A673 (cell line): ENCODE measurements at regions not wholly inside any gene's neighbourhood (a gene's known extent, or its start where the extent isn't known, plus 50 kb on each side); places are given as distances from the start of the nearest gene placed in this dataset.

Experiments
- BruUV-seq: library from RNA; stranded (reverse); fragments of 400-500 nt; replicated peaks from 2 replicates; lab custom pipeline; 2021; lab: Mats Ljungman, UMichigan
- CTCF ChIA-PET: fragments of 300-600 bp; sonication (Branson Sonifier 250); formaldehyde crosslinking; loops from one replicate; lab custom pipeline; 2022; ENCODE audit warnings: antibody characterized with exemption; lab: Charles Lee
- POLR2A ChIA-PET: fragments of 300-600 bp; sonication (Branson Sonifier 250); formaldehyde crosslinking; loops from one replicate; lab custom pipeline; 2022; ENCODE audit warnings: antibody characterized with exemption; ENCODE audit not compliant: low non-redundant PET; lab: Charles Lee
- DNase-seq: peaks from one replicate; pipeline ENCODE4 v3.0.0-alpha.2; 2015; ENCODE audit warnings: low spot score
- H3K27ac ChIP-seq: fragments of 200-600 bp; sonication (generic); 2 replicates; pipeline ENCODE4 v1.5.1; 2016; ENCODE audit warnings: mixed run types, low read depth, mild to moderate bottlenecking, mixed read lengths, antibody characterized with exemption, low read length; ENCODE audit not compliant: poor library complexity, severe bottlenecking
- H3K27me3 ChIP-seq: fragments of 200-600 bp; sonication (generic); replicated peaks from 2 replicates; pipeline ENCODE4 v1.6.1; 2017; ENCODE audit warnings: mixed run types, low read depth, mild to moderate bottlenecking, mixed read lengths, antibody characterized with exemption, low read length; ENCODE audit not compliant: insufficient read depth, poor library complexity
- H3K36me3 ChIP-seq: fragments of 200-600 bp; sonication (generic); 2 replicates; pipeline ENCODE4 v1.6.1; 2016; ENCODE audit warnings: mixed run types, mild to moderate bottlenecking, mixed read lengths, antibody characterized with exemption, low read length; ENCODE audit not compliant: insufficient read depth, poor library complexity, severe bottlenecking
- H3K4me1 ChIP-seq: fragments of 200-600 bp; sonication (generic); 2 replicates; pipeline ENCODE4 v1.6.1; 2017; ENCODE audit warnings: mixed run types, mild to moderate bottlenecking, mixed read lengths, antibody characterized with exemption, low read length; ENCODE audit not compliant: insufficient read depth, poor library complexity, severe bottlenecking
- H3K4me3 ChIP-seq: fragments of 200-600 bp; sonication (generic); 2 replicates; pipeline ENCODE4 v1.5.1; 2016; ENCODE audit warnings: low read depth, mixed run types, mild to moderate bottlenecking, mixed read lengths, low read length; ENCODE audit not compliant: poor library complexity, severe bottlenecking
- H3K9me3 ChIP-seq: fragments of 200-600 bp; sonication (generic); 2 replicates; pipeline ENCODE4 v1.6.1; 2016; ENCODE audit warnings: mixed run types, low read depth, mild to moderate bottlenecking, mixed read lengths, antibody characterized with exemption, low read length; ENCODE audit not compliant: poor library complexity, severe bottlenecking
- EZH2 ChIP-seq: fragments of 200-600 bp; sonication (generic); IDR thresholded peaks from 2 replicates; pipeline ENCODE4 v1.6.1; 2017; ENCODE audit warnings: borderline replicate concordance, low read depth, mild to moderate bottlenecking, mixed read lengths, antibody characterized with exemption, low read length; ENCODE audit not compliant: poor library complexity, severe bottlenecking
- intact Hi-C: fragments of 100-400 bp; cut with micrococcal nuclease; formaldehyde crosslinking; loops from one replicate; pipeline ENCODE4 v1.10.0; 2022; ENCODE audit not compliant: unreplicated experiment
- TF ChIP-seq, protein P1 (sequence below): fragments of 300-800, 200-600 bp; sonication (generic); conservative IDR thresholded peaks from 2 replicates; pipeline ENCODE4 v1.5.1; 2017; ENCODE audit warnings: low read depth, mild to moderate bottlenecking, antibody characterized with exemption, low read length, moderate library complexity, mixed read lengths

- TF ChIP-seq EZH2, result no peak
- TF ChIP-seq, protein P1, sequence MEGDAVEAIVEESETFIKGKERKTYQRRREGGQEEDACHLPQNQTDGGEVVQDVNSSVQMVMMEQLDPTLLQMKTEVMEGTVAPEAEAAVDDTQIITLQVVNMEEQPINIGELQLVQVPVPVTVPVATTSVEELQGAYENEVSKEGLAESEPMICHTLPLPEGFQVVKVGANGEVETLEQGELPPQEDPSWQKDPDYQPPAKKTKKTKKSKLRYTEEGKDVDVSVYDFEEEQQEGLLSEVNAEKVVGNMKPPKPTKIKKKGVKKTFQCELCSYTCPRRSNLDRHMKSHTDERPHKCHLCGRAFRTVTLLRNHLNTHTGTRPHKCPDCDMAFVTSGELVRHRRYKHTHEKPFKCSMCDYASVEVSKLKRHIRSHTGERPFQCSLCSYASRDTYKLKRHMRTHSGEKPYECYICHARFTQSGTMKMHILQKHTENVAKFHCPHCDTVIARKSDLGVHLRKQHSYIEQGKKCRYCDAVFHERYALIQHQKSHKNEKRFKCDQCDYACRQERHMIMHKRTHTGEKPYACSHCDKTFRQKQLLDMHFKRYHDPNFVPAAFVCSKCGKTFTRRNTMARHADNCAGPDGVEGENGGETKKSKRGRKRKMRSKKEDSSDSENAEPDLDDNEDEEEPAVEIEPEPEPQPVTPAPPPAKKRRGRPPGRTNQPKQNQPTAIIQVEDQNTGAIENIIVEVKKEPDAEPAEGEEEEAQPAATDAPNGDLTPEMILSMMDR, result no peak
- ChIA-PET CTCF (no interaction called here), POLR2A (no interaction called here)
- Histone ChIP-seq H3K27ac (no peak overlapping the region), H3K4me1 (no peaks in the 10 kb centered on the region), H3K9me3 (no peaks in the 10 kb centered on the region), H3K36me3 (no peaks in the 10 kb centered on the region), H3K27me3 (no peaks in the 10 kb centered on the region), H3K4me3 (no peak overlapping the region)
- DNase-seq, result no peak
- intact Hi-C loops, result no loop called here
- BruUV-seq, result no TSS peak
Measured at GRCh38 chr10:44016589-44017482, 368.1 kb downstream of the CXCL12 start.

GRCh38 chr10:44015702-44016500 is 367.2 kb upstream of the ZNF32 start:
- POLR2A ChIA-PET, result no interaction called here
- no peak for DNase-seq
- H3K27ac ChIP-seq, result no peak overlapping the region
- H3K27me3 ChIP-seq, result no peaks in the 10 kb centered on the region
- no TSS peak for BruUV-seq
- TF ChIP-seq, protein P1, result no peak
- no peak for TF ChIP-seq EZH2
- H3K36me3 ChIP-seq, result no peaks in the 10 kb centered on the region
- intact Hi-C loops, result no loop called here
- H3K4me3 ChIP-seq, result no peak overlapping the region
- CTCF ChIA-PET, result no interaction called here
- no peaks in the 10 kb centered on the region for H3K9me3 ChIP-seq
- no peaks in the 10 kb centered on the region for H3K4me1 ChIP-seq

DNA sequence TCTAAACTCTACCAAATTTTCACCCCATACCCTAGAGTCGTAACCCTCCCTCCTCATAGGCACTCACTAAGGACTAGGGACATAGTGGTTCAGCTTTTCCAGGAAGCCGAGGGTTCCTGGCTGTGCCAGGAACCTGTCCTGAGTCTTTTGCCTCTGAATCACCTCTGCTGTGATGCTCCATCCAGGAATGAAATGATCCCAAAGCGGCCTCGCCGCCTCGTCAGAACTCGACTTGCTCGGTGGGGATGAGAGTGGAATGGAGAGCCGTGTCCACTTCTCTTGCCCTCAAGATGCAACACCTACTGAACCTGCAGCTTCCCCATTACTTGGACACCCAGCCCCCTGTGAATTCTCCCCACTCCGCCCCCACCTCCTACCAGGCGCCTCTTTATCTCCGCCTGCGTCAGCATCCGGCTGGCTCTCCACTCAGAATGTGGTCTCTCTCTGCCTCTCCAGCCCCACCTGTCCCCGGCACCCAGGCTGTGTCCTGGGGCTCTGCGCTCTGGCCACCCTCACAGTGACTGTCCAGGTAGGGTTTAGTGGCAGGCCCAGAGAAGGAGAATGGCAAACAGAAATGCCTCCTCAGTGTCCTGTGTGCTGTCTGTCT is 366.1 kb upstream of the ZNF32 start:
- H3K9me3 ChIP-seq, result no peaks in the 10 kb centered on the region
- POLR2A ChIA-PET, result no interaction called here
- no peak overlapping the region for H3K27ac ChIP-seq
- BruUV-seq, result no TSS peak
- no peaks in the 10 kb centered on the region for H3K4me1 ChIP-seq
- intact Hi-C loops, result no loop called here
- CTCF ChIA-PET, result no interaction called here
- TF ChIP-seq, protein P1, result no peak
- TF ChIP-seq EZH2, result no peak
- DNase-seq, result no peak
- no peaks in the 10 kb centered on the region for H3K27me3 ChIP-seq
- no peak overlapping the region for H3K4me3 ChIP-seq
- no peaks in the 10 kb centered on the region for H3K36me3 ChIP-seq
